Loucy (cell line): ENCODE measurements at regions not wholly inside any gene's neighbourhood (a gene's known extent, or its start where the extent isn't known, plus 50 kb on each side); places are given as distances from the start of the nearest gene placed in this dataset.

Experiments
- EZH2phosphoT487 ChIP-seq: fragments of 200-600 bp; IDR thresholded peaks from 2 replicates; pipeline ENCODE4 v1.6.1; 2018; ENCODE audit warnings: antibody characterized with exemption, mild to moderate bottlenecking, moderate library complexity, borderline replicate concordance
- TF ChIP-seq, protein P1 (sequence below): fragments of 200-600 bp; sonication (generic); conservative IDR thresholded peaks from 2 replicates; pipeline ENCODE4 v1.5.1; 2014; ENCODE audit warnings: mild to moderate bottlenecking, antibody characterized with exemption, low read length

DNA sequence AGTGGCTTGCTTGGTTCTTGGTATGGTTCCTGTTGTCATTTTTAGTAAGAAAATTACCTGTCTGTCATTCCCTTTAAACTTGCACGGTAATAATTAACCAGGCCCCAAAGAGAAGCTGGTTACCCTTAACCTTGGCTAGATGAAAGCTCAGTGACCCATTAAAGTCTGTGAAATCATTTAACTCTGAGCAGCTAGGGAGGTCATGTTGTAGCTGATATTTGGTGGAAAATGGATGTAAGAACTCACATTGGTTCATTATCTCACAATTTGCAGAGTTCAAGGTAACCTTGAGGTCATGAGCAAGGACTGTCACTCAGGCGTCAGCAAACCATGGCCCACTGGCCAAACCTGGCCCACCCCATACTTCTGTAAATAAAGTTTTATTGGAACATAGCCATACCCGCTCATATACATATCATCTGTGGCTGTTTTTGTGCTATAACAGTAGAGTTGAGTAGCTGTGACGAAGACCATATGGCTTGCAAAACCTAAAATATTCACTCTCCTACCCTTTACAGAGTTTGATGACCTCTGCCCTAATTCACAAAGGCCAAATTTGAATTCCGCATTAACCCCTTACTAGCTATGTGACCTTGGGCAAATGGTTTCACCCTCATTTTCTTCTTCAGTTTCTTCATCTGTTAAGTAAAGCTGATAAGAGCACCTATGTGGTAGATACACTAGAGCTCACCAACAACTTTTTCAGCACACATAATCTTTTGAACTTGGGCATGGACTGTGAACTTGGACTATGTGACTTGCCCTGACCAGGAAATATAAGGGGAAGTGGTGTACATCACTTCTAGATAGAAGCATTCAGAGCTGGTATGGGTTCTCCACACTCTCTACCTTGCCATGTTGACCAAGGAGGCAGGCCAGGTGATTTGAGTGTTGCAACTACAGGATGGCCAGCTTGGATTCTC lies 61.5 kb upstream of the CPEB4 start:
- TF ChIP-seq, protein P1, sequence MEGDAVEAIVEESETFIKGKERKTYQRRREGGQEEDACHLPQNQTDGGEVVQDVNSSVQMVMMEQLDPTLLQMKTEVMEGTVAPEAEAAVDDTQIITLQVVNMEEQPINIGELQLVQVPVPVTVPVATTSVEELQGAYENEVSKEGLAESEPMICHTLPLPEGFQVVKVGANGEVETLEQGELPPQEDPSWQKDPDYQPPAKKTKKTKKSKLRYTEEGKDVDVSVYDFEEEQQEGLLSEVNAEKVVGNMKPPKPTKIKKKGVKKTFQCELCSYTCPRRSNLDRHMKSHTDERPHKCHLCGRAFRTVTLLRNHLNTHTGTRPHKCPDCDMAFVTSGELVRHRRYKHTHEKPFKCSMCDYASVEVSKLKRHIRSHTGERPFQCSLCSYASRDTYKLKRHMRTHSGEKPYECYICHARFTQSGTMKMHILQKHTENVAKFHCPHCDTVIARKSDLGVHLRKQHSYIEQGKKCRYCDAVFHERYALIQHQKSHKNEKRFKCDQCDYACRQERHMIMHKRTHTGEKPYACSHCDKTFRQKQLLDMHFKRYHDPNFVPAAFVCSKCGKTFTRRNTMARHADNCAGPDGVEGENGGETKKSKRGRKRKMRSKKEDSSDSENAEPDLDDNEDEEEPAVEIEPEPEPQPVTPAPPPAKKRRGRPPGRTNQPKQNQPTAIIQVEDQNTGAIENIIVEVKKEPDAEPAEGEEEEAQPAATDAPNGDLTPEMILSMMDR = no peak
- TF ChIP-seq EZH2phosphoT487 = no peak
